AG04449 (cell line): ENCODE measurements at regions not wholly inside any gene's neighbourhood (a gene's known extent, or its start where the extent isn't known, plus 50 kb on each side); places are given as distances from the start of the nearest gene placed in this dataset.
"Not testable (repeated sequence)": the region's sequence is repeated elsewhere in the genome, so short reads cannot be mapped to it uniquely, and the experiment has no call there.

ENCODE experiments used
- CTCF ChIA-PET: fragments of 350-600 bp; formaldehyde crosslinking; extraction: SDS; loops from one replicate; lab custom pipeline; 2021; ENCODE audit warnings: antibody characterized with exemption; lab: Yijun Ruan, JAX
- POLR2A ChIA-PET: fragments of 400-600, 350-600 bp; formaldehyde crosslinking; extraction: SDS; loops from one replicate; lab custom pipeline; 2020; ENCODE audit warnings: antibody characterized with exemption, inconsistent platforms; lab: Yijun Ruan, JAX
- DNase-seq: peaks from one replicate; pipeline ENCODE4 v3.0.0-alpha.2; 2010; ENCODE audit warnings: low read depth, low spot score
- H3K4me3 ChIP-seq: 2 replicates; pipeline ENCODE4 v1.5.1; 2011; ENCODE audit warnings: low read depth, mild to moderate bottlenecking, control low read depth, low read length
- TF ChIP-seq, protein P1 (sequence below): IDR thresholded peaks from one replicate; pipeline ENCODE4 v1.5.1; 2011; ENCODE audit warnings: mild to moderate bottlenecking, moderate library complexity, low read length, control low read depth, inconsistent platforms; ENCODE audit not compliant: insufficient read depth; ENCODE audit errors: missing control alignments

GRCh38 chr12:105644770-105645169 is 314.3 kb downstream of the C12orf75 start:
- DNase-seq: no peak
- ChIA-PET CTCF (no interaction called here), POLR2A (no interaction called here)
- no peak overlapping the region for H3K4me3 ChIP-seq
- TF ChIP-seq, protein P1, sequence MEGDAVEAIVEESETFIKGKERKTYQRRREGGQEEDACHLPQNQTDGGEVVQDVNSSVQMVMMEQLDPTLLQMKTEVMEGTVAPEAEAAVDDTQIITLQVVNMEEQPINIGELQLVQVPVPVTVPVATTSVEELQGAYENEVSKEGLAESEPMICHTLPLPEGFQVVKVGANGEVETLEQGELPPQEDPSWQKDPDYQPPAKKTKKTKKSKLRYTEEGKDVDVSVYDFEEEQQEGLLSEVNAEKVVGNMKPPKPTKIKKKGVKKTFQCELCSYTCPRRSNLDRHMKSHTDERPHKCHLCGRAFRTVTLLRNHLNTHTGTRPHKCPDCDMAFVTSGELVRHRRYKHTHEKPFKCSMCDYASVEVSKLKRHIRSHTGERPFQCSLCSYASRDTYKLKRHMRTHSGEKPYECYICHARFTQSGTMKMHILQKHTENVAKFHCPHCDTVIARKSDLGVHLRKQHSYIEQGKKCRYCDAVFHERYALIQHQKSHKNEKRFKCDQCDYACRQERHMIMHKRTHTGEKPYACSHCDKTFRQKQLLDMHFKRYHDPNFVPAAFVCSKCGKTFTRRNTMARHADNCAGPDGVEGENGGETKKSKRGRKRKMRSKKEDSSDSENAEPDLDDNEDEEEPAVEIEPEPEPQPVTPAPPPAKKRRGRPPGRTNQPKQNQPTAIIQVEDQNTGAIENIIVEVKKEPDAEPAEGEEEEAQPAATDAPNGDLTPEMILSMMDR: no peak

GRCh38 chr12:105654606-105655005 is 324.1 kb downstream of the C12orf75 start:
- no peak for DNase-seq
- TF ChIP-seq, protein P1: no peak
- CTCF ChIA-PET: no interaction called here
- no peak overlapping the region for H3K4me3 ChIP-seq
- POLR2A ChIA-PET: no interaction called here

GRCh38 chr12:105658389-105658788 is 327.9 kb downstream of the C12orf75 start:
- POLR2A ChIA-PET: no interaction called here
- no peak overlapping the region for H3K4me3 ChIP-seq
- CTCF ChIA-PET: interaction anchor here (1.5 kb wide), 1 partner anchor 47 kb away, joined by 5 read pairs; no protein-coding TSS in a partner anchor
- no peak for DNase-seq
- TF ChIP-seq, protein P1: no peak

- ChIA-PET POLR2A (no interaction called here), CTCF (interaction anchor here (0.9 to 1.5 kb wide), 2 partner anchors 46 to 239 kb away, joined by 3 to 5 read pairs; no protein-coding TSS in a partner anchor)
- TF ChIP-seq, protein P1: no peak
- no peak overlapping the region for H3K4me3 ChIP-seq
- no peak for DNase-seq
These were observed 329.0 kb downstream of the C12orf75 start for GRCh38 chr12:105659355-105660075.

DNA sequence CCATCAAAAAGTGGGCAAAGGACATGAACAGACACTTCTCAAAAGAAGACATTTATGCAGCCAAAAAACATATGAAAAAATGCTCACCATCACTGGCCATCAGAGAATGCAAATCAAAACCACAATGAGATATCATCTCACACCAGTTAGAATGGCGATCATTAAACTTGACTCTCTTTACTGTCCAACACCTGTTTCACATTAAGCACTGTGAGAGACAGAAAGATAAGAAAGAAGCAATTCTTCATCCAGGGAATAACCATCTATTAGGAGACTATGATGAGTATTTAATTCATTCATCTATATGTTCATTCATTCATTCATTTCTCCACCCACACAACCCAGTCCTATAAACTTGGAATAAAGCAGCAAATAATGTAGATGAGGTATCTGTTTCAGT is 334.3 kb downstream of the C12orf75 start:
- H3K4me3 ChIP-seq, DNase-seq: not testable (repeated sequence)
- CTCF ChIA-PET: interaction anchor here (0.7 to 0.9 kb wide), 3 partner anchors 8 to 40 kb away, joined by 3 read pairs; no protein-coding TSS in a partner anchor
- POLR2A ChIA-PET: interaction anchor here (0.6 kb wide), 1 partner anchor 78 kb away, joined by 4 read pairs; no protein-coding TSS in a partner anchor

DNA sequence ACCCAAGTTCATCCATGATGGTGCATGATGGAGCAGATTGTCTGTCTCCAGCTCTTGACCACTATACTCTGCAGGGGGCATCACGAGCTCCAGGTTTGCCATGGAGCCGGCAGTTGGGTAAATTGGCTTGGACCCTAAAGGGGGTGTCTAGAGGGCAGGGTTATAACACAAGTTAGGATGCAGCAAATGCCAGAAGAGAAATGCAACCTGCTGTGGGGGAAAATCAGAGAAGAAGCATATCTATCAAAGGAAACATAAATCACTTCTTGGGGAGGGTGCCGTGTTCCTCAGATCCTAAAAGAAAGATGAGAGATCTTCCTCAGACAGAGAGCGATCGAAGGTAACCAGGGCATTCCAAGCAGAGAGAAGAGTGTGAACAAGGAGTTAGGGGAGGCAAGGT is 334.9 kb downstream of the C12orf75 start:
- ChIA-PET POLR2A (interaction anchor here (0.6 kb wide), 1 partner anchor 78 kb away, joined by 4 read pairs; no protein-coding TSS in a partner anchor), CTCF (interaction anchor here (0.7 to 0.9 kb wide), 3 partner anchors 8 to 41 kb away, joined by 3 read pairs; no protein-coding TSS in a partner anchor)
- no peak overlapping the region for H3K4me3 ChIP-seq
- TF ChIP-seq, protein P1: no peak
- no peak for DNase-seq
